Hematopoietic multipotent progenitor cell treated with erythropoietin and hydrocortisone succinate and interleukin-3 and kit ligand, for 15 days (in vitro differentiated cells): ENCODE measurements at regions not wholly inside any gene's neighbourhood (a gene's known extent, or its start where the extent isn't known, plus 50 kb on each side); places are given as distances from the start of the nearest gene placed in this dataset.

Source experiments
- DNase-seq: peaks from one replicate; pipeline ENCODE4 v3.0.0-alpha.2; 2015; ENCODE audit warnings: low spot score

GRCh38 chr12:68557011-68557730 lies 53.5 kb upstream of the RAP1B start:
- no peak for DNase-seq

GRCh38 chr12:68559246-68559645 lies 51.5 kb upstream of the RAP1B start:
- no peak for DNase-seq

GRCh38 chr12:68559984-68560850 lies 50.5 kb upstream of the RAP1B start:
- DNase-seq = no peak

GRCh38 chr12:68560851-68561422 lies 49.8 kb upstream of the RAP1B start:
- no peak for DNase-seq
